ENCODE measurements at regions not wholly inside any gene's neighbourhood (a gene's known extent, or its start where the extent isn't known, plus 50 kb on each side); places are given as distances from the start of the nearest gene placed in this dataset.

GRCh38 chr6:29884261-29884660 is 56.6 kb downstream of the HLA-G start:
- Histone ChIP-seq H3K36me3 (no peaks in the 10 kb centered on the region), H3K27ac (no peak overlapping the region), H3K27me3 (peaks cover 12% of the 10 kb centered on the region), H3K9me3 (no peaks in the 10 kb centered on the region), H3K4me3 (ENCODE audit: low read depth in 1 of 2, low read length in 1 of 2) (no peak overlapping the region), H3K4me1 (ENCODE audit: control insufficient read depth in 1 of 2, insufficient read depth in 1 of 2, low read depth in 1 of 2, low read length in 1 of 2) (peaks cover 6 to 15% of the 10 kb centered on the region in 2 experiments)
- TF ChIP-seq CTCF (IDR thresholded peaks at IDR 0.05): no peak

GRCh38 chr6:29886701-29887100 is 55.6 kb upstream of the HLA-A start:
- TF ChIP-seq CTCF (IDR thresholded peaks at IDR 0.05): no peak
- Histone ChIP-seq H3K4me3 (ENCODE audit: low read depth in 1 of 2, low read length in 1 of 2) (no peak overlapping the region), H3K36me3 (no peaks in the 10 kb centered on the region), H3K9me3 (no peaks in the 10 kb centered on the region), H3K4me1 (ENCODE audit: control insufficient read depth in 1 of 2, insufficient read depth in 1 of 2, low read depth in 1 of 2, low read length in 1 of 2) (peaks cover 6 to 15% of the 10 kb centered on the region in 2 experiments), H3K27me3 (peaks cover 12% of the 10 kb centered on the region), H3K27ac (no peak overlapping the region)

DNA sequence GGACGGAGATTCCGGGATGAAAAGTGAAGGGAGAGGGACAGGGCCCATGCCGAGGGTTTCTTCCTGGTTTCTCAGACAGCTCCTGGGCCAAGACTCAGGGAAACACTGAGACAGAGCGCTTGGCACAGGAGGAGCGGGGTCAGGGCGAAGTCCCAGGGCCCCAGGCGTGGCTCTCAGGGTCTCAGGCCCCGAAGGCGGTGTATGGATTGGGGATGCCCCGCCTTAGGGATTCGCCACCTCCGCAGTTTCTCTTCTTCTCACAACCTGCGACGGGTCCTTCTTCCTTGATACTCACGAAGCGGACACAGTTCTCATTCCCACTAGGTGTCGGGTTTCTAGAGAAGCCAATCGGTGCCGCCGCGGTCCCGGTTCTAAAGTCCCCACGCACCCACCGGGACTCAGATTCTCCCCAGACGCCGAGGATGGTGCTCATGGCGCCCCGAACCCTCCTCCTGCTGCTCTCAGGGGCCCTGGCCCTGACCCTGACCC is 55.0 kb upstream of the HLA-A start:
- peaks cover 12% of the 10 kb centered on the region for H3K27me3 ChIP-seq
- peak overlapping the region; percentile 61 to 76 for H3K4me3 ChIP-seq (ENCODE audit: low read depth in 1 of 2, low read length in 1 of 2)
- H3K4me1 ChIP-seq (ENCODE audit: control insufficient read depth in 1 of 2, insufficient read depth in 1 of 2, low read depth in 1 of 2, low read length in 1 of 2): peaks cover 6 to 15% of the 10 kb centered on the region in 2 experiments
- TF ChIP-seq CTCF (IDR thresholded peaks at IDR 0.05): no peak
- peak overlapping the region; percentile 67 for H3K27ac ChIP-seq
- no peaks in the 10 kb centered on the region for H3K36me3 ChIP-seq
- H3K9me3 ChIP-seq: no peaks in the 10 kb centered on the region

- Histone ChIP-seq H3K36me3 (no peaks in the 10 kb centered on the region), H3K4me1 (ENCODE audit: control insufficient read depth in 1 of 2, insufficient read depth in 1 of 2, low read depth in 1 of 2, low read length in 1 of 2) (peaks cover 6 to 15% of the 10 kb centered on the region in 2 experiments), H3K27me3 (peaks cover 16% of the 10 kb centered on the region), H3K4me3 (ENCODE audit: low read depth in 1 of 2, low read length in 1 of 2) (peak overlapping the region; percentile 61 to 76), H3K27ac (peak overlapping the region; percentile 67), H3K9me3 (no peaks in the 10 kb centered on the region)
- no peak for TF ChIP-seq CTCF (IDR thresholded peaks at IDR 0.05)
Measured at GRCh38 chr6:29887819-29888776, 54.2 kb upstream of the HLA-A start.

All from neutrophil (primary cell).